PC-3 (cell line): ENCODE measurements at regions not wholly inside any gene's neighbourhood (a gene's known extent, or its start where the extent isn't known, plus 50 kb on each side); places are given as distances from the start of the nearest gene placed in this dataset.

ENCODE experiments used
- EZH2 ChIP-seq: fragments of 300-600 bp; sonication (generic); IDR thresholded peaks from one replicate; pipeline ENCODE4 v1.6.1; 2017; ENCODE audit warnings: antibody characterized with exemption, mild to moderate bottlenecking, low read length; ENCODE audit not compliant: unreplicated experiment
- TF ChIP-seq, protein P1 (sequence below): fragments of 300-600 bp; sonication (generic); conservative IDR thresholded peaks from 2 replicates; pipeline ENCODE4 v1.5.1; 2017; ENCODE audit warnings: antibody characterized with exemption, low read depth, mild to moderate bottlenecking, low read length

DNA sequence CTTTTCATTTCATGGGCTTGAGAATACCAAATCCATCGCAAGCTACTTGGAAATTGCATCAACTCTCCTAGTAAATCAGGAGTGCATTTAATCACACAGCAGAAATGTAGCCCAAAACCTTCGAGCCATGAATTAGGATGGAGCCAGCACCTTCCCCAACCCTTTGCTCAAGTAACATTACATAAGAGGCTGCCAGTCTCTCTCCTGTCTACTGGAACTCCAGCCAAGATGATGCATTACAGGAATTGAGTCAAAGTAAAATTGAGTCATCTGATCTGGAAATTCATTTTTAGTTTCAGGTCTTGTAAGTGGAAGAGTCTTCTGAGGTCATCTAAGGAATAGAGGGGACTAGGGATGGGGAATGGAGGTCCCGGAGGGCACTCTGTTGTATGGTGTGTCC, 69.7 kb upstream of the FHIP2A start:
- TF ChIP-seq, protein P1, sequence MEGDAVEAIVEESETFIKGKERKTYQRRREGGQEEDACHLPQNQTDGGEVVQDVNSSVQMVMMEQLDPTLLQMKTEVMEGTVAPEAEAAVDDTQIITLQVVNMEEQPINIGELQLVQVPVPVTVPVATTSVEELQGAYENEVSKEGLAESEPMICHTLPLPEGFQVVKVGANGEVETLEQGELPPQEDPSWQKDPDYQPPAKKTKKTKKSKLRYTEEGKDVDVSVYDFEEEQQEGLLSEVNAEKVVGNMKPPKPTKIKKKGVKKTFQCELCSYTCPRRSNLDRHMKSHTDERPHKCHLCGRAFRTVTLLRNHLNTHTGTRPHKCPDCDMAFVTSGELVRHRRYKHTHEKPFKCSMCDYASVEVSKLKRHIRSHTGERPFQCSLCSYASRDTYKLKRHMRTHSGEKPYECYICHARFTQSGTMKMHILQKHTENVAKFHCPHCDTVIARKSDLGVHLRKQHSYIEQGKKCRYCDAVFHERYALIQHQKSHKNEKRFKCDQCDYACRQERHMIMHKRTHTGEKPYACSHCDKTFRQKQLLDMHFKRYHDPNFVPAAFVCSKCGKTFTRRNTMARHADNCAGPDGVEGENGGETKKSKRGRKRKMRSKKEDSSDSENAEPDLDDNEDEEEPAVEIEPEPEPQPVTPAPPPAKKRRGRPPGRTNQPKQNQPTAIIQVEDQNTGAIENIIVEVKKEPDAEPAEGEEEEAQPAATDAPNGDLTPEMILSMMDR: no peak
- no peak for TF ChIP-seq EZH2
